Sigmoid colon (tissue), 6 donors: ENCODE measurements at regions not wholly inside any gene's neighbourhood (a gene's known extent, or its start where the extent isn't known, plus 50 kb on each side); places are given as distances from the start of the nearest gene placed in this dataset.

Experiments used
- DNase-seq: peaks from one replicate; pipeline ENCODE4 v3.0.0-alpha.2; 2019
- H3K27ac ChIP-seq, 4 donors: fragments of 200-600 bp; sonication (generic); one replicate each; pipeline ENCODE4 v1.5.1; 2016 to 2019; ENCODE audit warnings: mild to moderate bottlenecking in 1 of 4
- H3K27me3 ChIP-seq, 3 donors: fragments of 200-600 bp; sonication (generic); one replicate each; pipeline ENCODE4 v1.5.1; 2019; ENCODE audit warnings: mild to moderate bottlenecking in 1 of 3
- H3K36me3 ChIP-seq, 4 donors: fragments of 200-600 bp; sonication (generic); one replicate each; pipeline ENCODE4 v1.5.1; 2016 to 2019
- H3K4me1 ChIP-seq, 4 donors: fragments of 200-600 bp; sonication (generic); one replicate each; pipeline ENCODE4 v1.5.1; 2017 to 2019
- H3K4me3 ChIP-seq, 4 donors: fragments of 200-600 bp; sonication (generic); one replicate each; pipeline ENCODE4 v1.5.1; 2017 to 2019; ENCODE audit warnings: mild to moderate bottlenecking in 2 of 4, moderate library complexity in 1 of 4
- H3K9me3 ChIP-seq, 4 donors: fragments of 200-600 bp in 3 of 4; sonication (generic) in 3 of 4; one replicate each; pipeline versions ENCODE4 v1.5.1 to v1.6.1; 2013 to 2019
- EP300 ChIP-seq, 4 donors: sonication (generic); formaldehyde crosslinking; IDR thresholded peaks; one replicate each; pipeline ENCODE4 v1.6.1; 2017; ENCODE audit warnings: antibody characterized with exemption in 4 of 4
- POLR2A ChIP-seq, 2 donors: fragments of 450-650 bp; IDR thresholded peaks; one replicate each; pipeline ENCODE4 v1.6.1; 2016; ENCODE audit warnings: antibody characterized with exemption in 2 of 2, mild to moderate bottlenecking in 2 of 2, moderate library complexity in 2 of 2
- POLR2AphosphoS5 ChIP-seq, 4 donors: sonication (generic); formaldehyde crosslinking; IDR thresholded peaks; one replicate each; pipeline ENCODE4 v1.6.1; 2017; ENCODE audit warnings: antibody characterized with exemption in 4 of 4
- WGBS, 2 donors: extraction: QIAGEN DNeasy Blood & Tissue Kit; methylation state at CpG; one replicate each; pipeline ENCODE4 v1.1.7; 2013; 5-methylcytosine and 5-hydroxymethylcytosine counted together
- intact Hi-C: fragments of 100-400 bp; cut with DNase I; formaldehyde crosslinking; loops from one replicate; pipeline ENCODE4 v1.15.1; 2023
- TF ChIP-seq, protein P1 (sequence below), 4 experiments: fragments of 450-650 bp in 3 of 4; fragments of 200-600 bp in 1 of 4; IDR thresholded peaks; one replicate each; pipeline ENCODE4 v1.5.1; 2016 to 2019; ENCODE audit warnings: antibody characterized with exemption in 4 of 4, mild to moderate bottlenecking in 3 of 4, moderate library complexity in 2 of 4
- donor health status: healthy with polysubstance abuse.
- donor health status: healthy.

DNA sequence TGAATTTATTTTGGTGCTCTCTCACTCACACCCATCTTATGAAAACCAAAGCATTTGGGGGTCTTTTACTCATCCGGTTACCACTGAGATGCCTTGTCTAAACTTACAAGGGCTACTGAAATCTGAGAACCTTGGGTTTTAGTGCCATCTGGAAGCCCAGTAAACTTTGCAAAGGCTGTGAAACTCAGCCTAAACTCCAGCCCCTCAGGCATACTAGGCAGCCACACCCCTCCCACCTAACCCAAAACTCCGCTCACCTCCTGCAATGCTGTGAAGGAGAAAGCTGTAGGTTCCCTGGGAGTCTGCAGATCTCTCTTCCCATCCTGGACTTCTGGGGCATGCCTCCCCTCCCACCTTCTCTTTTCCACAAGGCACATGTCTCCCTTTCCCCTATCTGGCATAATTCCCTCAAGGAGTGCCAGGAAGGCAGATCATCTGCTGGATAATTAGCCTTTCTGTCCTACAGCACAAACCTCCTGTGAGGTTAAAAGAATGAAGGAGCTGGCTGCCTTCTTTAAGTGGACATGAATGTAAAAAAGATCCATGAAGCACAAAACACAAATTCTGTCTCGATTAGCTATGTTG, 71.5 kb upstream of the ANXA1 start:
- no peaks in the 10 kb centered on the region for H3K27me3 ChIP-seq
- peak overlapping the region in 2 of 4 donors; percentile 49 to 59 for H3K27ac ChIP-seq
- H3K4me3 ChIP-seq = no peak overlapping the region
- intact Hi-C loops = loop anchor here (5.0 kb wide), 3 partner anchors 43 to 208 kb away; partner anchors contain the start of gene ALDH1A1
- WGBS, 2 donors = 46 to 75% methylated on average over 3 of the region's 3 CpGs
- no peak for DNase-seq
- H3K9me3 ChIP-seq = no peaks in the 10 kb centered on the region
- peaks cover 0 to 50% (median 33%) of the 10 kb centered on the region in 4 donors for H3K4me1 ChIP-seq
- H3K36me3 ChIP-seq = no peaks in the 10 kb centered on the region
- TF ChIP-seq POLR2AphosphoS5 (IDR thresholded peaks at IDR 0.05) (no peak), POLR2A (IDR thresholded peaks at IDR 0.05) (no peak), EP300 (IDR thresholded peaks at IDR 0.05) (no peak)
- TF ChIP-seq, protein P1, sequence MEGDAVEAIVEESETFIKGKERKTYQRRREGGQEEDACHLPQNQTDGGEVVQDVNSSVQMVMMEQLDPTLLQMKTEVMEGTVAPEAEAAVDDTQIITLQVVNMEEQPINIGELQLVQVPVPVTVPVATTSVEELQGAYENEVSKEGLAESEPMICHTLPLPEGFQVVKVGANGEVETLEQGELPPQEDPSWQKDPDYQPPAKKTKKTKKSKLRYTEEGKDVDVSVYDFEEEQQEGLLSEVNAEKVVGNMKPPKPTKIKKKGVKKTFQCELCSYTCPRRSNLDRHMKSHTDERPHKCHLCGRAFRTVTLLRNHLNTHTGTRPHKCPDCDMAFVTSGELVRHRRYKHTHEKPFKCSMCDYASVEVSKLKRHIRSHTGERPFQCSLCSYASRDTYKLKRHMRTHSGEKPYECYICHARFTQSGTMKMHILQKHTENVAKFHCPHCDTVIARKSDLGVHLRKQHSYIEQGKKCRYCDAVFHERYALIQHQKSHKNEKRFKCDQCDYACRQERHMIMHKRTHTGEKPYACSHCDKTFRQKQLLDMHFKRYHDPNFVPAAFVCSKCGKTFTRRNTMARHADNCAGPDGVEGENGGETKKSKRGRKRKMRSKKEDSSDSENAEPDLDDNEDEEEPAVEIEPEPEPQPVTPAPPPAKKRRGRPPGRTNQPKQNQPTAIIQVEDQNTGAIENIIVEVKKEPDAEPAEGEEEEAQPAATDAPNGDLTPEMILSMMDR (IDR thresholded peaks at IDR 0.05) = no peak

DNA sequence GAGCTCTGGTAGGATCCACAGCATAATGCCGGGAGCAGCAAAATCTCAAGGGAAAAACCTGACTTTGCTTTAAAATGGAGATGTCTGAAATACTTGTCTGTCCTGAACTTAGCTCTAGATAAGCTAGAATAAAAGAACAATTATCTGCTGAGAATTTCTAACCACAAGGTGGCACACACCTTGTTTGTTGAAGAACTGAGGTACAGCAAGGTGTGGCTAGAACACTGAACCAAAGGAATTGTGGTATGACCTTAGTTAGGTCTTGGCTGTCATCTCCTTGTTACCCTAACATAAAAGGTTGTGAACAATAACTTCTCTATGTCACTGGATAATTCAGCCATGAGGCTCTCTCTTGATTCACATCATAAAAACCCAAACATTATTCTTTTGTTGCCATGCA, 72.3 kb upstream of the ANXA1 start:
- intact Hi-C loops = loop anchor here (10.0 kb wide), 1 partner anchor 1165 kb away; the partner anchor contains the start of genes ABHD17B and C9orf85
- H3K27ac ChIP-seq = no peak overlapping the region
- WGBS, 2 donors = 22 to 67% methylated on average over 1 of the region's 1 CpG

DNA sequence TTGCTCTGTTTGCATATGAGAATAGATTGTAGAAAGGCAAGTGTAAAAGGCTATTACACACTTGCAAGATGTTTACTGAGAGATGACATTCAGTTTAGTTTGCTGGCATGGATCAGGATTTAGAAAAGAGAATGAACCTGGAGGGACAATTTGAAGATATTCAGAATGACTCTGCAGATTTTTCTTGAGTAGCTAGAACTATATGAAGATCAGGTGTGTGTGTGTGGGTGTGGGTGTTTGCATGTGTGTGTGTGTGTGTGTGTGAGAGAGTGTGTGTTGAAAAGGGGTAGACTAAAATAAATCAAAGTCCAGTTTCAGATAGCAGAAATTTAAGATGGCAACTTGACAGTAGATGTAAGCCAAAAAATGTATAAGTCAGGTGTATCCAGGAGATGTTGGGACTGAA, 74.0 kb upstream of the ANXA1 start:
- no peaks in the 10 kb centered on the region for H3K27me3 ChIP-seq
- H3K4me3 ChIP-seq = no peak overlapping the region
- H3K27ac ChIP-seq = peak overlapping the region in 2 of 4 donors; percentile 13 to 37
- no peaks in the 10 kb centered on the region for H3K9me3 ChIP-seq
- TF ChIP-seq, protein P1 (IDR thresholded peaks at IDR 0.05) = no peak
- TF ChIP-seq POLR2AphosphoS5 (IDR thresholded peaks at IDR 0.05) = no peak
- no peak for TF ChIP-seq POLR2A (IDR thresholded peaks at IDR 0.05)
- no peak for TF ChIP-seq EP300 (IDR thresholded peaks at IDR 0.05)
- intact Hi-C loops = loop anchor here (10.0 kb wide), 1 partner anchor 1163 kb away; the partner anchor contains the start of genes ABHD17B and C9orf85
- no peaks in the 10 kb centered on the region for H3K36me3 ChIP-seq
- peaks cover 0 to 73% (median 54%) of the 10 kb centered on the region in 4 donors for H3K4me1 ChIP-seq
- no peak for DNase-seq

More for the DNA sequence above, 72.3 kb upstream of the ANXA1 start:
- H3K4me3 ChIP-seq = no peak overlapping the region
- H3K27me3 ChIP-seq = no peaks in the 10 kb centered on the region
- H3K36me3 ChIP-seq = no peaks in the 10 kb centered on the region
- no peak for TF ChIP-seq POLR2AphosphoS5 (IDR thresholded peaks at IDR 0.05)
- TF ChIP-seq, protein P1 (IDR thresholded peaks at IDR 0.05) = no peak
- TF ChIP-seq EP300 (IDR thresholded peaks at IDR 0.05) = no peak
- TF ChIP-seq POLR2A (IDR thresholded peaks at IDR 0.05) = no peak
- no peak for DNase-seq
- peaks cover 0 to 59% (median 39%) of the 10 kb centered on the region in 4 donors for H3K4me1 ChIP-seq
- no peaks in the 10 kb centered on the region for H3K9me3 ChIP-seq

DNA sequence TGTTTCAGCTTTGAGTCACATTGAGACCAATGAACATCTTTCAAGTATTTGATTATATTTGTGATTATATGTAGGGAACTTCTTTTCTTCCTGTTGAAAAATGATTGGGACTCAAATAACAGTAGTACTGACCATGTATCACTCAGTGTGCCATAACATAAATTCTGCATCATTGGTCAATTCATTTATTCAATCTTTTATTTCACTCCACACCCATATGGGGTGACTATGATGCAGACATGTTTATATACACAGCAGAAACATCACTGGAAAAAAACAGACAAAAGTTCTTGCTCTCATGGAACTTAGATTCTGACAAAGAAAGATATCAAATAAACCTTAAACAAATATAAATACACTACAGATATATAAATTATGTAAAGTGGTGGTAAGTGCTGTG, 74.7 kb upstream of the ANXA1 start:
- TF ChIP-seq POLR2AphosphoS5 (IDR thresholded peaks at IDR 0.05) = no peak
- TF ChIP-seq, protein P1 (IDR thresholded peaks at IDR 0.05) = no peak
- TF ChIP-seq EP300 (IDR thresholded peaks at IDR 0.05) = no peak
- no peak for TF ChIP-seq POLR2A (IDR thresholded peaks at IDR 0.05)
- no peaks in the 10 kb centered on the region for H3K9me3 ChIP-seq
- no peaks in the 10 kb centered on the region for H3K36me3 ChIP-seq
- no peak overlapping the region for H3K4me3 ChIP-seq
- intact Hi-C loops = loop anchor here (10.0 kb wide), 1 partner anchor 1162 kb away; the partner anchor contains the start of genes ABHD17B and C9orf85
- H3K4me1 ChIP-seq = peaks cover 0 to 72% (median 54%) of the 10 kb centered on the region in 4 donors
- DNase-seq = no peak
- peak overlapping the region in 2 of 4 donors; percentile 13 to 37 for H3K27ac ChIP-seq
- no peaks in the 10 kb centered on the region for H3K27me3 ChIP-seq
